K562 (cell line): ENCODE measurements at regions not wholly inside any gene's neighbourhood (a gene's known extent, or its start where the extent isn't known, plus 50 kb on each side); places are given as distances from the start of the nearest gene placed in this dataset.

Experiments
- ATAC-seq: fragments of 200-7000 bp; cut with Tn5 transposase; 3 replicates; pipeline ENCODE4 v1.9.1; 2020; ENCODE audit warnings: moderate library complexity
- BruUV-seq: library from RNA; stranded (reverse); fragments of 400-500 nt; replicated peaks from 2 replicates; lab custom pipeline; 2021; lab: Mats Ljungman, UMichigan
- CTCF ChIA-PET: fragments of 300-600 bp; formaldehyde crosslinking; extraction: SDS; loops from one replicate; lab custom pipeline; 2021; ENCODE audit warnings: low intra/inter-chr PET ratio; lab: Yijun Ruan, JAX
- POLR2A ChIA-PET: fragments of 300-600, 350-650 bp; sonication (Branson Sonifier 250); formaldehyde crosslinking; extraction: SDS; loops from one replicate; lab custom pipeline; 2021; ENCODE audit warnings: antibody characterized with exemption, inconsistent platforms; lab: Yijun Ruan, JAX
- DNase-seq, 4 experiments: peaks; one replicate each; pipeline versions ENCODE4 v3.0.0 to v3.0.0-alpha.2; 2011 to 2018; ENCODE audit warnings: low spot score in 3 of 4, mixed read lengths in 3 of 4; ENCODE audit errors: extremely low read depth in 1 of 4
- FAIRE-seq: peaks from 2 replicates; lab custom pipeline; 2011; peaks lifted over from hg19 to GRCh38; lab: Jason Lieb, UNC
- H2AFZ ChIP-seq: 2 replicates; pipeline ENCODE4 v1.6.0; 2011; ENCODE audit warnings: low read depth, low read length, control low read depth, inconsistent platforms
- H3K27ac ChIP-seq: fragments of 200-600 bp; 3 replicates; pipeline ENCODE4 v1.8.0; 2011; ENCODE audit warnings: low read depth, mild to moderate bottlenecking, control low read depth, inconsistent platforms, low read length, moderate library complexity, mixed read lengths; ENCODE audit errors: extremely low read depth
- H3K27me3 ChIP-seq, 2 experiments: fragments of 300-600 bp in 1 of 2; 2 replicates in 1 of 2; 3 replicates in 1 of 2; pipeline versions ENCODE4 v1.6.0 to v1.8.0; 2011; ENCODE audit warnings: inconsistent platforms in 2 of 2, low read length in 2 of 2, mild to moderate bottlenecking in 1 of 2, mixed read lengths in 1 of 2, moderate library complexity in 1 of 2; ENCODE audit not compliant: control insufficient read depth in 2 of 2, insufficient read depth in 2 of 2
- H3K36me3 ChIP-seq: fragments of 300-600 bp; 3 replicates; pipeline ENCODE4 v1.8.0; 2011; ENCODE audit warnings: mild to moderate bottlenecking, low read length, inconsistent platforms; ENCODE audit not compliant: control insufficient read depth, insufficient read depth
- H3K4me1 ChIP-seq, 2 experiments: fragments of 200-600 bp in 1 of 2; replicated peaks in 1 of 2; 2 replicates in 1 of 2; 3 replicates in 1 of 2; pipeline versions ENCODE4 v1.5.1 to v1.8.0; 2011; ENCODE audit warnings: inconsistent platforms in 2 of 2, low read length in 2 of 2, mild to moderate bottlenecking in 1 of 2, mixed read lengths in 1 of 2, moderate library complexity in 1 of 2; ENCODE audit not compliant: control insufficient read depth in 2 of 2, insufficient read depth in 2 of 2
- H3K4me2 ChIP-seq: 2 replicates; pipeline ENCODE4 v1.6.1; 2011; ENCODE audit warnings: low read length, control low read depth, inconsistent platforms, mixed read lengths; ENCODE audit not compliant: insufficient read depth
- H3K4me3 ChIP-seq: fragments of 200-600 bp; sonication (generic), shearing (Covaris generic); 2 replicates; pipeline ENCODE4 v1.5.1; 2016; ENCODE audit warnings: control low read depth, inconsistent platforms
- H3K79me2 ChIP-seq: fragments of 200-600 bp; 3 replicates; pipeline ENCODE4 v1.8.0; 2011; ENCODE audit warnings: low read length, inconsistent platforms; ENCODE audit not compliant: control insufficient read depth, insufficient read depth
- H3K9ac ChIP-seq, 2 experiments: 2 replicates each; pipeline versions ENCODE4 v1.6.0 to v1.6.1; 2011; ENCODE audit warnings: low read depth in 2 of 2, low read length in 2 of 2, control low read depth in 1 of 2, inconsistent platforms in 1 of 2, mild to moderate bottlenecking in 1 of 2, mixed read lengths in 1 of 2; ENCODE audit not compliant: insufficient read depth in 1 of 2
- H3K9me1 ChIP-seq: one replicate; pipeline ENCODE4 v1.6.0; 2011; ENCODE audit warnings: inconsistent platforms, mild to moderate bottlenecking, low read length, moderate library complexity; ENCODE audit not compliant: control insufficient read depth, insufficient read depth
- H3K9me3 ChIP-seq: replicated peaks from 2 replicates; pipeline ENCODE4 v1.5.1; 2011; ENCODE audit warnings: low read depth, low read length, inconsistent platforms; ENCODE audit not compliant: control insufficient read depth, insufficient read depth
- H4K20me1 ChIP-seq: replicated peaks from 2 replicates; pipeline ENCODE4 v1.6.1; 2011; ENCODE audit warnings: low read length, inconsistent platforms, mixed read lengths; ENCODE audit not compliant: control insufficient read depth, insufficient read depth
- BRCA1 ChIP-seq, 2 experiments: fragments of 450-650 bp in 1 of 2; sonication (generic) in 1 of 2; formaldehyde crosslinking in 1 of 2; IDR thresholded peaks; 2 replicates each; pipeline versions ENCODE4 v1.5.0 to v1.6.1; 2017 to 2020; ENCODE audit warnings: mild to moderate bottlenecking in 1 of 2, missing genetic modification reagents in 1 of 2
- CBX5 ChIP-seq: IDR thresholded peaks from 2 replicates; pipeline ENCODE4 v1.6.1; 2014; ENCODE audit warnings: low read depth, borderline replicate concordance
- REST ChIP-seq, 2 experiments: fragments of 450-650 bp; formaldehyde crosslinking in 1 of 2; IDR thresholded peaks; 2 replicates each; pipeline versions ENCODE4 v1.4.0 to v1.6.1; 2014 to 2020; ENCODE audit warnings: mild to moderate bottlenecking in 2 of 2, borderline replicate concordance in 1 of 2, low read depth in 1 of 2
- RFX5 ChIP-seq: IDR thresholded peaks from 2 replicates; pipeline ENCODE4 v1.6.1; 2011; ENCODE audit warnings: low read depth, mild to moderate bottlenecking, improper control_type of control experiment, low read length
- SNAPC5 ChIP-seq: fragments of 250-450 bp; sonication (Bioruptor Pico); IDR thresholded peaks from 2 replicates; pipeline ENCODE4 v1.8.0; 2021; ENCODE audit warnings: moderate library complexity, mild to moderate bottlenecking, inconsistent platforms
- SUPT5H ChIP-seq: fragments of 450-650 bp; IDR thresholded peaks from 2 replicates; pipeline ENCODE4 v1.6.1; 2016
- ZNF184 ChIP-seq: sonication (generic); formaldehyde crosslinking; IDR thresholded peaks from 2 replicates; pipeline ENCODE4 v1.5.0; 2020; ENCODE audit warnings: missing genetic modification reagents
- ZNF398 ChIP-seq: fragments of 250-450 bp; sonication (Bioruptor Pico); IDR thresholded peaks from 2 replicates; pipeline ENCODE4 v1.8.0; 2021; ENCODE audit warnings: moderate library complexity, mild to moderate bottlenecking, inconsistent platforms
- ZNF699 ChIP-seq: fragments of 250-450 bp; sonication (Bioruptor Pico); IDR thresholded peaks from 2 replicates; pipeline ENCODE4 v1.8.0; 2021; ENCODE audit warnings: mild to moderate bottlenecking, moderate library complexity; ENCODE audit not compliant: insufficient replicate concordance
- WGBS: fragments of 100-300 bp; shearing (Covaris generic); methylation state at CpG from one replicate; pipeline ENCODE4 v1.1.6; 2016; ENCODE audit warnings: low coverage, mixed read lengths; ENCODE audit not compliant: insufficient coverage; ENCODE audit errors: missing lambda C conversion rate; 5-methylcytosine and 5-hydroxymethylcytosine counted together
- in situ Hi-C: fragments of 300-500 bp; cut with MboI; formaldehyde crosslinking; loops from 4 replicates; pipeline ENCODE4 v1.15.0; 2018; ENCODE audit warnings: inconsistent platforms, mixed read lengths
- intact Hi-C: fragments of 100-400 bp; cut with micrococcal nuclease; formaldehyde crosslinking; loops from 2 replicates; pipeline ENCODE4 v1.14.2; 2022
- TF ChIP-seq, protein P1 (sequence below): sonication (generic); formaldehyde crosslinking; IDR thresholded peaks from 2 replicates; pipeline ENCODE4 v1.8.0; 2022; ENCODE audit warnings: missing genetic modification reagents, mild to moderate bottlenecking, moderate library complexity, borderline replicate concordance

- Histone ChIP-seq H3K4me3 (no peak overlapping the region), H3K79me2 (no peaks in the 10 kb centered on the region), H3K27ac (no peak overlapping the region), H2AFZ (no peak overlapping the region), H3K4me2 (no peak overlapping the region), H3K4me1 (no peaks in the 10 kb centered on the region), H3K9me3 (no peaks in the 10 kb centered on the region), H3K27me3 (no peaks in the 10 kb centered on the region)
- in situ Hi-C loops, result no loop called here
- intact Hi-C loops, result no loop called here
- ATAC-seq, result no peak
- POLR2A ChIA-PET, result no interaction called here
- 4% methylated on average over 5 of the region's 5 CpGs for WGBS
- no TSS peak for BruUV-seq
- DNase-seq, result no peak
- CTCF ChIA-PET, result no interaction called here
- TF ChIP-seq CBX5, result no peak
- TF ChIP-seq BRCA1 (IDR thresholded peaks at IDR 0.05), result no peak
- TF ChIP-seq BRCA1 (CRISPR knock-in tag; IDR thresholded peaks at IDR 0.05), result no peak
- no peak for TF ChIP-seq ZNF184
- TF ChIP-seq REST (IDR thresholded peaks at IDR 0.05; ENCODE audit: borderline replicate concordance), result no peak
- TF ChIP-seq REST (CRISPR knock-in tag; IDR thresholded peaks at IDR 0.05; ENCODE audit: low read depth), result no peak
- TF ChIP-seq, protein P1, sequence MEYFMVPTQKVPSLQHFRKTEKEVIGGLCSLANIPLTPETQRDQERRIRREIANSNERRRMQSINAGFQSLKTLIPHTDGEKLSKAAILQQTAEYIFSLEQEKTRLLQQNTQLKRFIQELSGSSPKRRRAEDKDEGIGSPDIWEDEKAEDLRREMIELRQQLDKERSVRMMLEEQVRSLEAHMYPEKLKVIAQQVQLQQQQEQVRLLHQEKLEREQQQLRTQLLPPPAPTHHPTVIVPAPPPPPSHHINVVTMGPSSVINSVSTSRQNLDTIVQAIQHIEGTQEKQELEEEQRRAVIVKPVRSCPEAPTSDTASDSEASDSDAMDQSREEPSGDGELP (CRISPR knock-in tag), result no peak
- no peak for TF ChIP-seq ZNF398 (CRISPR knock-in tag)
- no peak for TF ChIP-seq ZNF699 (CRISPR knock-in tag)
- no peak for TF ChIP-seq SUPT5H
- no peak for TF ChIP-seq RFX5
- no peak for TF ChIP-seq SNAPC5
- TF ChIP-seq, all 486 proteins: peak for 0
- Histone ChIP-seq H3K9ac (no peak overlapping the region), H3K9me1 (no peaks in the 10 kb centered on the region), H3K36me3 (no peaks in the 10 kb centered on the region), H4K20me1 (no peaks in the 10 kb centered on the region)
- FAIRE-seq, result no peak
Measured at GRCh38 chr2:192407692-192408091, 213.0 kb upstream of the TMEFF2 start.
